ENCODE measurements at regions not wholly inside any gene's neighbourhood (a gene's known extent, or its start where the extent isn't known, plus 50 kb on each side); places are given as distances from the start of the nearest gene placed in this dataset.

- no peaks in the 10 kb centered on the region for H3K36me3 ChIP-seq (ENCODE audit: insufficient read depth, low read length)
Observed at GRCh38 chr3:34983631-34984030, 655.7 kb upstream of the ARPP21 start.

GRCh38 chr3:34988296-34988695 is 651.0 kb upstream of the ARPP21 start:
- H3K4me3 ChIP-seq (ENCODE audit: low read length) = no peak overlapping the region
- H3K36me3 ChIP-seq (ENCODE audit: insufficient read depth, low read length) = no peaks in the 10 kb centered on the region
- no peaks in the 10 kb centered on the region for H3K9me3 ChIP-seq (ENCODE audit: low read length)
- no peaks in the 10 kb centered on the region for H3K4me1 ChIP-seq (ENCODE audit: insufficient read depth, low read length)
- H3K27me3 ChIP-seq (ENCODE audit: insufficient read depth, low read length) = no peaks in the 10 kb centered on the region
- no peak overlapping the region for H2AFZ ChIP-seq (ENCODE audit: low read depth, low read length)

More at GRCh38 chr3:34983631-34984030, 655.7 kb upstream of the ARPP21 start:
- no peak overlapping the region for H3K4me3 ChIP-seq (ENCODE audit: low read length)
- H2AFZ ChIP-seq (ENCODE audit: low read depth, low read length) = no peak overlapping the region
- no peaks in the 10 kb centered on the region for H3K9me3 ChIP-seq (ENCODE audit: low read length)
- H3K27me3 ChIP-seq (ENCODE audit: insufficient read depth, low read length) = no peaks in the 10 kb centered on the region
- H3K4me1 ChIP-seq (ENCODE audit: insufficient read depth, low read length) = no peaks in the 10 kb centered on the region

- no peak overlapping the region for H2AFZ ChIP-seq (ENCODE audit: low read depth, low read length)
- H3K36me3 ChIP-seq (ENCODE audit: insufficient read depth, low read length) = no peaks in the 10 kb centered on the region
- H3K27me3 ChIP-seq (ENCODE audit: insufficient read depth, low read length) = no peaks in the 10 kb centered on the region
- no peak overlapping the region for H3K4me3 ChIP-seq (ENCODE audit: low read length)
- no peaks in the 10 kb centered on the region for H3K9me3 ChIP-seq (ENCODE audit: low read length)
- no peaks in the 10 kb centered on the region for H3K4me1 ChIP-seq (ENCODE audit: insufficient read depth, low read length)
Observed at GRCh38 chr3:34995796-34996430, 643.4 kb upstream of the ARPP21 start.

GRCh38 chr3:34998902-34999301 is 640.4 kb upstream of the ARPP21 start:
- Histone ChIP-seq H3K4me1 (ENCODE audit: insufficient read depth, low read length) (no peaks in the 10 kb centered on the region), H3K36me3 (ENCODE audit: insufficient read depth, low read length) (no peaks in the 10 kb centered on the region), H3K9me3 (ENCODE audit: low read length) (no peaks in the 10 kb centered on the region), H3K27me3 (ENCODE audit: insufficient read depth, low read length) (no peaks in the 10 kb centered on the region), H2AFZ (ENCODE audit: low read depth, low read length) (no peak overlapping the region), H3K4me3 (ENCODE audit: low read length) (no peak overlapping the region)

- H3K9me3 ChIP-seq (ENCODE audit: low read length) = no peaks in the 10 kb centered on the region
- H3K4me1 ChIP-seq (ENCODE audit: insufficient read depth, low read length) = no peaks in the 10 kb centered on the region
- no peak overlapping the region for H3K4me3 ChIP-seq (ENCODE audit: low read length)
Observed at GRCh38 chr3:35012214-35012613, 627.1 kb upstream of the ARPP21 start.

GRCh38 chr3:35028157-35028556 is 611.2 kb upstream of the ARPP21 start:
- Histone ChIP-seq H3K27me3 (ENCODE audit: insufficient read depth, low read length) (no peaks in the 10 kb centered on the region), H3K4me3 (ENCODE audit: low read length) (no peak overlapping the region), H3K36me3 (ENCODE audit: insufficient read depth, low read length) (no peaks in the 10 kb centered on the region), H3K9me3 (ENCODE audit: low read length) (no peaks in the 10 kb centered on the region), H3K4me1 (ENCODE audit: insufficient read depth, low read length) (no peaks in the 10 kb centered on the region), H2AFZ (ENCODE audit: low read depth, low read length) (no peak overlapping the region)

More at GRCh38 chr3:35012214-35012613, 627.1 kb upstream of the ARPP21 start:
- Histone ChIP-seq H3K36me3 (ENCODE audit: insufficient read depth, low read length) (no peaks in the 10 kb centered on the region), H2AFZ (ENCODE audit: low read depth, low read length) (no peak overlapping the region), H3K27me3 (ENCODE audit: insufficient read depth, low read length) (no peaks in the 10 kb centered on the region)

GRCh38 chr3:35042210-35042991 is 596.9 kb upstream of the ARPP21 start:
- Histone ChIP-seq H3K9me3 (ENCODE audit: low read length) (no peaks in the 10 kb centered on the region), H3K27me3 (ENCODE audit: insufficient read depth, low read length) (no peaks in the 10 kb centered on the region), H3K4me3 (ENCODE audit: low read length) (no peak overlapping the region), H2AFZ (ENCODE audit: low read depth, low read length) (no peak overlapping the region), H3K36me3 (ENCODE audit: insufficient read depth, low read length) (no peaks in the 10 kb centered on the region), H3K4me1 (ENCODE audit: insufficient read depth, low read length) (no peaks in the 10 kb centered on the region)

GRCh38 chr3:35043040-35043439 is 596.3 kb upstream of the ARPP21 start:
- H3K9me3 ChIP-seq (ENCODE audit: low read length) = no peaks in the 10 kb centered on the region
- H2AFZ ChIP-seq (ENCODE audit: low read depth, low read length) = no peak overlapping the region
- H3K27me3 ChIP-seq (ENCODE audit: insufficient read depth, low read length) = no peaks in the 10 kb centered on the region
- no peak overlapping the region for H3K4me3 ChIP-seq (ENCODE audit: low read length)
- H3K4me1 ChIP-seq (ENCODE audit: insufficient read depth, low read length) = no peaks in the 10 kb centered on the region
- no peaks in the 10 kb centered on the region for H3K36me3 ChIP-seq (ENCODE audit: insufficient read depth, low read length)

- Histone ChIP-seq H3K4me3 (ENCODE audit: low read length) (no peak overlapping the region), H3K27me3 (ENCODE audit: insufficient read depth, low read length) (no peaks in the 10 kb centered on the region), H2AFZ (ENCODE audit: low read depth, low read length) (no peak overlapping the region), H3K4me1 (ENCODE audit: insufficient read depth, low read length) (no peaks in the 10 kb centered on the region), H3K36me3 (ENCODE audit: insufficient read depth, low read length) (no peaks in the 10 kb centered on the region), H3K9me3 (ENCODE audit: low read length) (no peaks in the 10 kb centered on the region)
Observed at GRCh38 chr3:35044190-35044589, 595.1 kb upstream of the ARPP21 start.

GRCh38 chr3:35045118-35045517 is 594.2 kb upstream of the ARPP21 start:
- Histone ChIP-seq H3K4me3 (ENCODE audit: low read length) (no peak overlapping the region), H3K9me3 (ENCODE audit: low read length) (no peaks in the 10 kb centered on the region), H3K4me1 (ENCODE audit: insufficient read depth, low read length) (no peaks in the 10 kb centered on the region), H3K36me3 (ENCODE audit: insufficient read depth, low read length) (no peaks in the 10 kb centered on the region), H3K27me3 (ENCODE audit: insufficient read depth, low read length) (no peaks in the 10 kb centered on the region), H2AFZ (ENCODE audit: low read depth, low read length) (no peak overlapping the region)

- Histone ChIP-seq H2AFZ (ENCODE audit: low read depth, low read length) (no peak overlapping the region), H3K4me1 (ENCODE audit: insufficient read depth, low read length) (no peaks in the 10 kb centered on the region), H3K36me3 (ENCODE audit: insufficient read depth, low read length) (no peaks in the 10 kb centered on the region), H3K9me3 (ENCODE audit: low read length) (no peaks in the 10 kb centered on the region), H3K27me3 (ENCODE audit: insufficient read depth, low read length) (no peaks in the 10 kb centered on the region), H3K4me3 (ENCODE audit: low read length) (no peak overlapping the region)
Observed at GRCh38 chr3:35064761-35065160, 574.6 kb upstream of the ARPP21 start.

GRCh38 chr3:35065891-35066290 is 573.4 kb upstream of the ARPP21 start:
- Histone ChIP-seq H3K27me3 (ENCODE audit: insufficient read depth, low read length) (no peaks in the 10 kb centered on the region), H3K4me1 (ENCODE audit: insufficient read depth, low read length) (no peaks in the 10 kb centered on the region), H2AFZ (ENCODE audit: low read depth, low read length) (no peak overlapping the region), H3K4me3 (ENCODE audit: low read length) (no peak overlapping the region), H3K9me3 (ENCODE audit: low read length) (no peaks in the 10 kb centered on the region), H3K36me3 (ENCODE audit: insufficient read depth, low read length) (no peaks in the 10 kb centered on the region)

- Histone ChIP-seq H3K36me3 (ENCODE audit: insufficient read depth, low read length) (no peaks in the 10 kb centered on the region), H2AFZ (ENCODE audit: low read depth, low read length) (no peak overlapping the region), H3K27me3 (ENCODE audit: insufficient read depth, low read length) (no peaks in the 10 kb centered on the region), H3K4me1 (ENCODE audit: insufficient read depth, low read length) (no peaks in the 10 kb centered on the region), H3K9me3 (ENCODE audit: low read length) (no peaks in the 10 kb centered on the region), H3K4me3 (ENCODE audit: low read length) (no peak overlapping the region)
Observed at GRCh38 chr3:35067750-35068149, 571.6 kb upstream of the ARPP21 start.

Data from neuron (in vitro differentiated cells).